ENCODE measurements at regions not wholly inside any gene's neighbourhood (a gene's known extent, or its start where the extent isn't known, plus 50 kb on each side); places are given as distances from the start of the nearest gene placed in this dataset.

- TF ChIP-seq POLR2AphosphoS5 (IDR thresholded peaks at IDR 0.05; ENCODE audit: control insufficient read depth, insufficient read depth, low read depth, low read length) (no peak), KLF16 (IDR thresholded peaks at IDR 0.05) (no peak), REST (IDR thresholded peaks at IDR 0.05; ENCODE audit: borderline replicate concordance) (no peak), REST (CRISPR knock-in tag; IDR thresholded peaks at IDR 0.05; ENCODE audit: low read depth) (no peak), PREB (CRISPR knock-in tag; IDR thresholded peaks at IDR 0.05) (no peak), TBL1XR1 (IDR thresholded peaks at IDR 0.05; ENCODE audit: low read length in 2 of 2) (no peak), ZNF217 (CRISPR knock-in tag; IDR thresholded peaks at IDR 0.05) (no peak), TCF7L2 (IDR thresholded peaks at IDR 0.05; ENCODE audit: low read depth, low read length) (no peak), KAT2B (IDR thresholded peaks at IDR 0.05; ENCODE audit: low read depth, low read length) (no peak), SRF (CRISPR knock-in tag; IDR thresholded peaks at IDR 0.05) (no peak), ZNF79 (CRISPR knock-in tag; IDR thresholded peaks at IDR 0.05; ENCODE audit: low read depth) (no peak)
- TF ChIP-seq, protein P1, sequence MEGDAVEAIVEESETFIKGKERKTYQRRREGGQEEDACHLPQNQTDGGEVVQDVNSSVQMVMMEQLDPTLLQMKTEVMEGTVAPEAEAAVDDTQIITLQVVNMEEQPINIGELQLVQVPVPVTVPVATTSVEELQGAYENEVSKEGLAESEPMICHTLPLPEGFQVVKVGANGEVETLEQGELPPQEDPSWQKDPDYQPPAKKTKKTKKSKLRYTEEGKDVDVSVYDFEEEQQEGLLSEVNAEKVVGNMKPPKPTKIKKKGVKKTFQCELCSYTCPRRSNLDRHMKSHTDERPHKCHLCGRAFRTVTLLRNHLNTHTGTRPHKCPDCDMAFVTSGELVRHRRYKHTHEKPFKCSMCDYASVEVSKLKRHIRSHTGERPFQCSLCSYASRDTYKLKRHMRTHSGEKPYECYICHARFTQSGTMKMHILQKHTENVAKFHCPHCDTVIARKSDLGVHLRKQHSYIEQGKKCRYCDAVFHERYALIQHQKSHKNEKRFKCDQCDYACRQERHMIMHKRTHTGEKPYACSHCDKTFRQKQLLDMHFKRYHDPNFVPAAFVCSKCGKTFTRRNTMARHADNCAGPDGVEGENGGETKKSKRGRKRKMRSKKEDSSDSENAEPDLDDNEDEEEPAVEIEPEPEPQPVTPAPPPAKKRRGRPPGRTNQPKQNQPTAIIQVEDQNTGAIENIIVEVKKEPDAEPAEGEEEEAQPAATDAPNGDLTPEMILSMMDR (IDR thresholded peaks at IDR 0.05 in 2 of 3, conservative IDR thresholded peaks at IDR 0.05 in 1 of 3; ENCODE audit: insufficient read depth in 2 of 3, low read depth in 1 of 3, low read length in 3 of 3) = no peak
Measured at GRCh38 chr3:23128655-23129054, 74.5 kb upstream of the UBE2E2 start.
